ENCODE measurements at regions not wholly inside any gene's neighbourhood (a gene's known extent, or its start where the extent isn't known, plus 50 kb on each side); places are given as distances from the start of the nearest gene placed in this dataset.
"Not testable (repeated sequence)": the region's sequence is repeated elsewhere in the genome, so short reads cannot be mapped to it uniquely, and the experiment has no call there.

- FAIRE-seq: no peak
These were observed 72.1 kb upstream of the EPB41L1 start for GRCh38 chr20:36082315-36082915.

DNA sequence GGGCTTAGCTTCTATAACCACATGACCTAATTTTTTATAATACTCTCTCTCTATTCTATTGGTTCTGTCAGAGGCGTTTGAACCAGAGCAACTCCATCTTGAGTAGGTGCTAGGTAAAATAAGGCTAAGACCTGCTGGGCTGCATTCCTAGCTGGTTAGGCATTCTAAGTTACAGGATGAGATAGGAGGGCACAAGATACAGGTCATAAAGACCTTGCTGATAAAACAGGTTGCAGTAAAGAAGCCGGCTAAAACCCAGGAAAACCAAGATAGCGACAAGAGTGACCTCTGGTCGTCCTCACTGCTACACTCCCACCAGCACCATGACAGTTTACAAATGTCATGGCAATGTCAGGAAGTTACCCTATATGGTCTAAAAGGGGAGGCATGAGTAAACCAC lies 71.3 kb upstream of the EPB41L1 start:
- DNase-seq (ENCODE audit: insufficient read length, low spot score); FAIRE-seq: not testable (repeated sequence)

More at GRCh38 chr20:36082315-36082915, 72.1 kb upstream of the EPB41L1 start:
- DNase-seq (ENCODE audit: insufficient read length, low spot score): no peak

GRCh38 chr20:36084356-36084755 lies 70.2 kb upstream of the EPB41L1 start:
- no peak for DNase-seq (ENCODE audit: insufficient read length, low spot score)
- no peak for FAIRE-seq

DNA sequence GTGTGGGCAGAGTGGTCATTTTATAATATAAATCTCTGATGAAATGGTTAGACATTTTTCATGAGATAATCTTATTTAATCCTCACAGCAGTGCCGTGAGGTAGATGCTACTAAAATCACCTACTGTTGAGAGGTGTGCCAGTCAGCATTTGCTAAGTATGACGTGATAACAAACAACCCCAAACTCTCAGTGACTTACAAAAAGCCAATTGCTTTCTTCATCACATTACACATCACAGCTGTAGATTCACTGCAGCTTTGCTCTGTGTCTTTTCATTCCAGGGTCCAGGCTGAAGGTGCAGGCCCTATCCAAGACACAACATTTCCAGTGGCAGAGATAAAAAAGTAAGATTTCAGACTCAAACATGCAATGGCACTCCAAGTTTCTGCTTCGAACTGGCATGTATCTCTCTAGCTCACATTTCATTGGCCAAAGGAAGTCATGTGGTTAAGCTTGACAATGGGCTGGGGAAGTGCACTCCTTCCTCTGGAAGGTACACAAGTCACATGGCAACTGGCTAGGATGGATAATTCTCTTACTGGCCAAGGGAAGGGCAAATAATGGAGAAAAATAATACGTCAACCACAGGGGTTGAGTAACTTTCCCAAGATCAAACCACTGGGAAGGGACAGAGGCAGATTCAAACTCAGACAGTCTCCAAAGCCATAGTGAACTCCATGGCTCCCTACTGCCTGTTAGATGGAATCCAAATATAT lies 69.5 kb upstream of the EPB41L1 start:
- FAIRE-seq (no peak), DNase-seq (ENCODE audit: insufficient read length, low spot score) (no peak)

DNA sequence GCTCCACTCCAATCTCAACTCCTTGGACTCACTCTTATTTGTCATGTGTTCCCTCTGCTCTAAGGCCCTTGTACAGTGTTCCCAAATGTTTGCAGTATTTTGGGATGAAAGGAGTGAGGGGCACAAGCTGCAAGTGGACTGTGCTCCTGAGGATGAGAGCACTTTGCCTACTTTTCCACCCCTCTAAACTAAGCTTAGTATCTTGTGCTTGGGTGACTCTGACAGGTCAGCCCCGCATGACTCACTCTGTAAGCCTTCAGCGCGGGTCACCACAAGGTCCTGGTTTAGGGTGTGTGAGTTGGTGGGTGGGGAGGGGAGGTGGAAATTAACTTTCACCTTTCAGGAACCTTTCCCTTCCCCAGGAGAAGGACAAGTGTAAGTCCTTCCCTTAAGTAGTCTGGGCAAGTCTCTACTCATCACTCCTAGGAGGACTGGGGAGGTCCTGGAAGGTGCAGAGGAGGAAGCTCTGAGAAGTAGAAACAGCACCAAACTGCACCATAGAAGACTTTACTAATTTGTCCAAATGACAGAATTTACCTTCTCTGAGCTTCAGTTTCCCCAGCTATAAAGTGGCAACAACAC lies 68.8 kb upstream of the EPB41L1 start:
- FAIRE-seq: no peak
- no peak for DNase-seq (ENCODE audit: insufficient read length, low spot score)

DNA sequence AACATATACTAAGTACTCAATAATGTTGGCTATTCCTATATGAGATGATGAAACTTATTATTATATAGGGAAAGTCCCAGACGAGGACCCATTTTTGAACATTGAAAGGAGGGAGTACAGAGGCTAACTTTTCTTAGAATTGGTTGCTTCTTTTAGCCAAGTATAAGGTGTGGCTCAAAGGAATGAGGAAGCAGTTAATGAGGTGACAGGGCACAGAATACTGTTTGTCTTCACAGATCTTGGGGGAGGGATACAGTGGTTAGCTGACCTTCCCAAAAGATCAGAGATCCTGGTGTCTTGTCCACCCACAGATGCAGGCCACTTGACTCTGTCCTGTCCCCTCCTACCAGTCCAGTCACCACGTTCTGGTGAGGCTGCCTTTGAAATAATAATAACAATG lies 67.8 kb upstream of the EPB41L1 start:
- no peak for DNase-seq (ENCODE audit: insufficient read length, low spot score)
- no peak for FAIRE-seq

- DNase-seq (ENCODE audit: insufficient read length, low spot score): no peak
- no peak for FAIRE-seq
These were observed 64.3 kb upstream of the EPB41L1 start for GRCh38 chr20:36090223-36090622.

- no peak for FAIRE-seq
- no peak for DNase-seq (ENCODE audit: insufficient read length, low spot score)
These were observed 62.8 kb upstream of the EPB41L1 start for GRCh38 chr20:36091561-36092397.

DNA sequence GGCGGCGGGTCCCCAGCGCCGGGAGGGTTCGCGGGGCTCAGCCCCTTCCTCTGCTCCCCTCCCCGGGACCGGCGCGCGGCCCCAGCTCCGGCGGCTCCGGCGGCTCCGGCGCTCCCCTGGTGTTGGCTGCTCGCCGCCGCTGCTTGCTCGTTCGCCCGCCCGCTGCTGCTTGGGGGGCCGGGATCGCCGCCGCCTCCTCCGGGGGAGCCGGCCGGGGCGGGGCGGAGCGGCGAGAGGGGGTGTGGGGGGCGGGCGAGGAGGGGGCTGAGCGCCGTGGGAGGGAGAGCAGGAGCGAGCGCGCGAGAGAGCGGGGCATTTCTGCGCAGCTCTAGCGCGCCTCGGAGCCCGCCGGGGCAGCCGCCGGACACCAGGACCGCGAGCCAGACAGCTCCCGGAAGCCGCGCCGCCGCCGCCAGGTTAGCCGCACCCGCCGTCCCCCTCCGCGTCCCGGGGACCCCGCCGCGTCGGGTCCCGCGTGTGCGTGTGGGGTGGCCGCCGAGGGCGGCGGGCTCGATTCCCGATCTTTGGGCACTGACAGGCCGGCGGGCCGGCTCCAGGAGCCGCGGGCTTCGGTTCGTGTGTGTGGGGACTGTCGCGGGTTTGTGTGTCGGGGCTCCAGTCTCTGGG lies 62.0 kb upstream of the EPB41L1 start:
- no peak for FAIRE-seq
- DNase-seq (ENCODE audit: insufficient read length, low spot score): no peak

DNA sequence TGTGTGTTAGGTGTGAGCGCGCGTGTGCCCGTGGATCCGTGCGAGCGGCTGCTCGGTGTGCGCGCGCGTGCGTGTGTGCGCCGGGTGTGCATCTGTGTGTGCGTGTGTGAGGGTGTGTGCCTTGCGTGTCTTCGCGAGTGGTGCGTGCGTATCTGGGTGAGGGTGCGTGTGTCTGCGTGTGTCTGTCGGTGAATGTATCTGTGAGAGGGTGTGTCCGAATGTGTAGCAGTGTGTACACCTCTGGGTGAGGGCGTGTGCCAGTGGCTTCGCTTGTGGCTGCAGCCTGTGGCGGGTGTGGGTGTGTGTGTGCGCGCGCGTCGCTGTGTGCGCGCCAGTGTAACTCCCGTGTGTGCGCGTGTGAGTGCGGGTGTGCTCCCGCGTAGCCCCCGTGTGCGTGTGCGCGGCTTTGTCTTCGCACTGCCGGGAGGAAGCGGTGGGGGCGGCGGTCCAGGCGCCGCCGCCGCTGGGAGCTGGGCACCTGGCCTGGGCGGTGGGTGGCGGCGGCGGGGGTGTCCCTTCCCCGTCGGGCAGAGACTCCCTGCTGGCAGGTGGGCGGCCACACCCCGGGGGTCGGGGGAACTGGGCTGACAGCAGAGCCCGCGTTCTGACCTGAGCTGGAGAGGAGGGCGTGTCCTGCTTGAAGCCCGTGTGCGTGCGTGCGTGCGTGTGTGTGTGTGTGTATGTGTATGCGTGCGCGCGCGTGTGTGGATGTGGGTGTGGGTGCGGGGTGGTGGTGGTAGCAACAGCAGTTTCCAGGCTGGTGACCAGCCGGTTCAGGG lies 61.3 kb upstream of the EPB41L1 start:
- no peak for DNase-seq (ENCODE audit: insufficient read length, low spot score)
- FAIRE-seq: no peak

DNA sequence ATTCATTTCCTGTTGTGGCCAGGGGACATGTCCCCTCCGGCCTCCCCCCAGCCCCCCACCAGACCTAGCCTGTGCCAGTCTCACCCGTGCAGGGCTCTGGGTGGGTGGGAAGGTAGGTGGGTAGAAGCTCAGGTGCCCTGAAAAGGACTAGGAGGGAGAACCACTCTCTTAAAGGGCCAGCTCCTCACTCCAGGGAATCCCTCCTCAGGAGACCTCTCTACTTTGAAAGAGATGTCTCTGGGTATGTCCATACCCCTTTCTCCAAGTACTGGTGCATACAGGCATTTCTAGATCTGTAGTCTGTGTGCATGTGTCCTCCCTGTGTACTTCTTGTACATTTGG lies 60.8 kb upstream of the EPB41L1 start:
- no peak for FAIRE-seq
- no peak for DNase-seq (ENCODE audit: insufficient read length, low spot score)

DNA sequence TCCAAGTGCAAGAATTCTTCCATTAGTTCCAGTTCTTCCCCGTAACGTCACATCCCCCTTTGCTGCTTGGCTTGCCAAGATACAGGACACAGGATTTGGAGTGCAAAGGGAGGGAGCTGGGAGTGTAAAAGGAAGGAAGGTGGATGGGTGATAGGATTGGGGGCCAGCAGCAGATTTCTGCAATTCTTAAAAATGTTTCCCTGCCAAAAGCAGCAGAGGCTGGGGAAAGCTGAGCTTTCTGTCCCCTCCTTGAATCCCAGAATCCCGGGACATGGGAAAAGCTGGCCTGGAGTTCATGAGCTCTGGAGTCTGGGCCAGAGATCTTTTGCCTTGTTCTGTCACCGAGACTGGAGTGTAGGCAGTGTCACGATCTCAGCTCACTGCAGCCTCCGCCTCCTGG lies 60.0 kb upstream of the EPB41L1 start:
- DNase-seq (ENCODE audit: insufficient read length, low spot score): no peak

DNA sequence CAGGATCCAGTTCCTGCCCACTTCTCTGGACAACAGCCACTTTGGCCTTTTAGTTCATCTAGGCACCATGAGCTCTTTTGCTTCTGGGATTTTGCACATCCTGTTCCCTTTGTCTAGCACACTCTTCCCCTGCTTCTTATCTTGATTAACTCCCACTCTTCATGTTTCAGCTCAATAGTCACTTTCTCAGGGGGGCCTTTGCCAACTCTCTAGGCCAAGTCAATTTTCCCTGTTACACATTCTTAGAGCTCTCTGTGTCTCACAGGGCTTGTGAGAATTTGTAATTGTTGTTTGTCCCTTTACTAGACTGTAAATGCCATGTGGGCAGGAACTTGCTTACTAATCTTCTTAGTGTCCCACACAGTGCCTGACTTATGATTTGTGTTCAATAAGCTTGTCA lies 58.1 kb upstream of the EPB41L1 start:
- DNase-seq (ENCODE audit: insufficient read length, low spot score) (no peak), FAIRE-seq (no peak)

More for the DNA sequence above, 60.0 kb upstream of the EPB41L1 start:
- no peak for FAIRE-seq

DNA sequence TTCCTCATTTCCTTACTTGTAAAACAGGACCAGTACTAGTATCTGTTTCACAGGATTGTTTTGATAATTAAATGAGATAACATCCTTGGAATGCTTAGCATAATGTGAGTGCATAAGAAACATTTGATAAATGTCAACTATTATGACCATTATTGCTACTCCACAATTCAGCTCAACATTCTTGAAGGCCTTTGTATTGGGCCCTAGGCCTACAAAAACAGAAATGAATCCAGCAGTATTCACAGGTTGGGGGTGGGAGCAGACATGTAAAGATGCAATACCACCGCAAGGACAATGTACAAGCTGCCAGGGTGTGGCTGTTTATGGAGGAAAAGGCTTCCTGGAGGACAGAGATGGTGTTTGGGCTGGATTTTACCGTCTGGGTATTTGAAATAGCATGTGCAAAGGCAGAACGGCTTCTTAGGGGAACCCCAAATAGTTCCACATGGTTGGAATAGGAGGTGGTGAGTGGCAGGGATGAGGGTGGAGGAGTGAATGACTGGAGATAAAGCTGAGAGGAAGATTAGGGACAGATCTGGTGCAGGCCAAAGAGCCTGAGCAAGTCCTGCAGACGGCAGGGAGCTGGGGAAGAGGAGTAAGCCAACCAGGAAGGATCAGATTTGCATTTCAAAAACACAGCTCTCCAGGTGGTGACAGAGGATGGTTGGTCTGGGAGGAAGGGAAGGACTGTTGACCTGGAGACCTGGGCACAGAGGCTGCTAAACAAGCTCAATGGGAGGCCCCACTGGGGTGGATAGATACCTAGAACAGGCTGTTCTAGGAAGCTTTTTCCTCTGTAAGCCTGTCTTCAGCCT lies 57.0 kb upstream of the EPB41L1 start:
- DNase-seq (ENCODE audit: insufficient read length, low spot score) (no peak), FAIRE-seq (no peak)

- FAIRE-seq (peak; percentile 79), DNase-seq (ENCODE audit: insufficient read length, low spot score) (no peak)
These were observed 56.2 kb upstream of the EPB41L1 start for GRCh38 chr20:36098364-36098763.

- FAIRE-seq: no peak
- no peak for DNase-seq (ENCODE audit: insufficient read length, low spot score)
These were observed 55.4 kb upstream of the EPB41L1 start for GRCh38 chr20:36099106-36099505.

DNA sequence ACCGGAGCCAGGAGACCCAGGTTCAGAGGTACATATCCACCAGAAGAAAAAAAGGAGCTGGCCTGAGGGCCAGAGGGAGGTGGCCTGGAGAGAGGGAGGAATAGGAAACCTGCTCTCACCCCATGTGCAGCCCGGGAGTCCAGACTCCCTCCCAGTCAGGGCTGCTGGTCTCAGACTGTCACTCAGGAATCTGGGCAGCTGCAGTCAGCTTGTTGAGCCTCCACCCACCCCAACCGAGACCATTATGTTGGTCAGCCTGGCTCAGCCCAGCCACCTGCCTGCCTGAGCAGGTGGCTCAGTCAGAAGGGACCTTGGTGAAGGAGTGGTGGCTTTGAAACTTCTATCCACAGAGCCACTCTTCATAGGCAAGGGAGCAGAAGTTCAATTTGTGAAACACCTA lies 53.3 kb upstream of the EPB41L1 start:
- no peak for DNase-seq (ENCODE audit: insufficient read length, low spot score)
- FAIRE-seq: no peak

GRCh38 chr20:36102306-36102705 lies 52.2 kb upstream of the EPB41L1 start:
- FAIRE-seq (no peak), DNase-seq (ENCODE audit: insufficient read length, low spot score) (no peak)

DNA sequence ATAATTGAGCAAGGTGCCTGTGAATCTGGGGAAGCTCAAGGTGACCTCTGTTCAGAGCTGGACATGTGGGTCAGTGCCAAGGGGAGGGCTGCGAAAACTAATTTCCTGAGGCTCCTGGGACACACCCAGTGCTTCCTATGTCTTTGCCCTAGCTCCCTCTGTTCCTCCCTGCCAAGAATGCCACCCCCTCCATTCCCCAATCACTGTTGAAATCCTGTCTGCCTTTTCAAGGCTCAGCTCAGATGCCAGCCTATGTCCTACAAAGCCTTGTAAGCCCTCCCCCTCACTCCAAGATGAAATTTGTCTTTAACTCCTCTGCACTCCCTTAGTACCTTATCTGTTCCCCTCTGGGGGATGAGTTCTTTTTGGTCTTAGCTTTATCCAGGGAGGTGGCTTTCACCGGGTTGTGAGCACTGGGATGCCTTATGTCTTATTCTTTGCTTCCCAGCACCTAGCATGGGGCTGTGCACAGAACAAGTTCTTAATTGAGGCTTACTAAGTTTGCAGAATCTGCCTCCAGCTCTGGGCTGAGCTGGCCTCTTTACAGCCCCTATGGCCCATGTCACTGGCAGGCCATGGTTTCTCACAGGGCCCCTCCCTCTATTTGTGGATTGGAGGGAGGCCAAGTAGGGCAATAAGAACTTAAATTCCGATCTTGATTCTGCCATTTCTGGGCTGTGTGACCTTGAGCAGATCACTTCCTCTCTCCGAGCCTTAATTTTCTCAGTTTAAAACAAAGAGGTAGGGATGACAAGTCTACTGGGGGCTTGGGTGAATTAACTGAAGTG lies 51.5 kb upstream of the EPB41L1 start:
- no peak for FAIRE-seq
- DNase-seq (ENCODE audit: insufficient read length, low spot score): no peak
